PFSK-1 (cell line): ENCODE measurements at regions not wholly inside any gene's neighbourhood (a gene's known extent, or its start where the extent isn't known, plus 50 kb on each side); places are given as distances from the start of the nearest gene placed in this dataset.

Experiments used
- FOXP2 ChIP-seq: optimal IDR thresholded peaks from 2 replicates; pipeline ENCODE3; 2011; ENCODE audit warnings: borderline replicate concordance, control low read depth, inconsistent platforms; ENCODE audit not compliant: insufficient read depth; ENCODE audit errors: extremely low read length, extremely low read depth
- POLR2AphosphoS5 ChIP-seq: IDR thresholded peaks from 2 replicates; pipeline ENCODE4 v1.6.1; 2012; ENCODE audit warnings: low read depth, mild to moderate bottlenecking, control low read depth, low read length, moderate library complexity
- SIN3A ChIP-seq: IDR thresholded peaks from 2 replicates; pipeline ENCODE4 v1.6.1; 2012; ENCODE audit warnings: mild to moderate bottlenecking, low read length, moderate library complexity, borderline replicate concordance; ENCODE audit not compliant: insufficient read depth
- TAF1 ChIP-seq: IDR thresholded peaks from 2 replicates; pipeline ENCODE4 v1.6.1; 2012; ENCODE audit warnings: low read length, control low read depth, borderline replicate concordance; ENCODE audit not compliant: insufficient read depth
- TF ChIP-seq, protein P1 (sequence below), 2 experiments: IDR thresholded peaks; 2 replicates each; pipeline versions ENCODE4 v1.6.1 to v1.8.0; 2011 to 2012; ENCODE audit warnings: low read depth in 2 of 2, low read length in 2 of 2, control low read depth in 1 of 2, inconsistent platforms in 1 of 2, mild to moderate bottlenecking in 1 of 2, moderate library complexity in 1 of 2; ENCODE audit not compliant: insufficient read depth in 1 of 2

DNA sequence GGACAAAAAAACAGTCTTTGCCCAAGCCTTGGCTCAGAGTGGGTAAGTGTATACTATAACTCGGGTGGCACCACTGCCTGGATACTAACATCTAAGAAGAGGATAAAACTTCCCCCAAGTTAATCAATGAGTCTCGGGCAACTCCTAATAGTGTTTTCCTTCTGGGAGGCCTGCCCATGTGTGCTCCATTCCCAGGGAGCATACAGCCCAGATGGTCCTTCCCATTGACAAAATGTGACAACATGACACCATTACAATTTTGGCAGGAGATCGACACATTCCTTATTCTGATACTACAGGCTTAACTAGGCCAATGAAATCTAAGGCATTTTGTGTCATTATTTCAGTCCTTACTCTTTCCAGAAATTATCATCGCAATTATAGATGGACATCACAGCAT, 52.7 kb upstream of the CRIM1 start:
- TF ChIP-seq TAF1 (no peak), POLR2AphosphoS5 (no peak), FOXP2 (no peak), SIN3A (no peak)
- TF ChIP-seq, protein P1, sequence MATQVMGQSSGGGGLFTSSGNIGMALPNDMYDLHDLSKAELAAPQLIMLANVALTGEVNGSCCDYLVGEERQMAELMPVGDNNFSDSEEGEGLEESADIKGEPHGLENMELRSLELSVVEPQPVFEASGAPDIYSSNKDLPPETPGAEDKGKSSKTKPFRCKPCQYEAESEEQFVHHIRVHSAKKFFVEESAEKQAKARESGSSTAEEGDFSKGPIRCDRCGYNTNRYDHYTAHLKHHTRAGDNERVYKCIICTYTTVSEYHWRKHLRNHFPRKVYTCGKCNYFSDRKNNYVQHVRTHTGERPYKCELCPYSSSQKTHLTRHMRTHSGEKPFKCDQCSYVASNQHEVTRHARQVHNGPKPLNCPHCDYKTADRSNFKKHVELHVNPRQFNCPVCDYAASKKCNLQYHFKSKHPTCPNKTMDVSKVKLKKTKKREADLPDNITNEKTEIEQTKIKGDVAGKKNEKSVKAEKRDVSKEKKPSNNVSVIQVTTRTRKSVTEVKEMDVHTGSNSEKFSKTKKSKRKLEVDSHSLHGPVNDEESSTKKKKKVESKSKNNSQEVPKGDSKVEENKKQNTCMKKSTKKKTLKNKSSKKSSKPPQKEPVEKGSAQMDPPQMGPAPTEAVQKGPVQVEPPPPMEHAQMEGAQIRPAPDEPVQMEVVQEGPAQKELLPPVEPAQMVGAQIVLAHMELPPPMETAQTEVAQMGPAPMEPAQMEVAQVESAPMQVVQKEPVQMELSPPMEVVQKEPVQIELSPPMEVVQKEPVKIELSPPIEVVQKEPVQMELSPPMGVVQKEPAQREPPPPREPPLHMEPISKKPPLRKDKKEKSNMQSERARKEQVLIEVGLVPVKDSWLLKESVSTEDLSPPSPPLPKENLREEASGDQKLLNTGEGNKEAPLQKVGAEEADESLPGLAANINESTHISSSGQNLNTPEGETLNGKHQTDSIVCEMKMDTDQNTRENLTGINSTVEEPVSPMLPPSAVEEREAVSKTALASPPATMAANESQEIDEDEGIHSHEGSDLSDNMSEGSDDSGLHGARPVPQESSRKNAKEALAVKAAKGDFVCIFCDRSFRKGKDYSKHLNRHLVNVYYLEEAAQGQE (IDR thresholded peaks at IDR 0.05; ENCODE audit: insufficient read depth in 1 of 2, low read depth in 2 of 2, low read length in 2 of 2), result no peak

- no peak for TF ChIP-seq SIN3A
Observed at GRCh38 chr2:36301843-36302242, 53.7 kb upstream of the CRIM1 start.

- no peak for TF ChIP-seq TAF1
- TF ChIP-seq, protein P1 (IDR thresholded peaks at IDR 0.05; ENCODE audit: insufficient read depth in 1 of 2, low read depth in 2 of 2, low read length in 2 of 2), result no peak
- no peak for TF ChIP-seq POLR2AphosphoS5
- no peak for TF ChIP-seq SIN3A
- TF ChIP-seq FOXP2, result no peak
Observed at GRCh38 chr2:36300697-36301096, 54.9 kb upstream of the CRIM1 start.

- TF ChIP-seq, protein P1 (IDR thresholded peaks at IDR 0.05; ENCODE audit: insufficient read depth in 1 of 2, low read depth in 2 of 2, low read length in 2 of 2), result no peak
- TF ChIP-seq TAF1 (no peak), POLR2AphosphoS5 (no peak), FOXP2 (no peak), SIN3A (no peak)
Observed at GRCh38 chr2:36296798-36297197, 58.8 kb upstream of the CRIM1 start.

DNA sequence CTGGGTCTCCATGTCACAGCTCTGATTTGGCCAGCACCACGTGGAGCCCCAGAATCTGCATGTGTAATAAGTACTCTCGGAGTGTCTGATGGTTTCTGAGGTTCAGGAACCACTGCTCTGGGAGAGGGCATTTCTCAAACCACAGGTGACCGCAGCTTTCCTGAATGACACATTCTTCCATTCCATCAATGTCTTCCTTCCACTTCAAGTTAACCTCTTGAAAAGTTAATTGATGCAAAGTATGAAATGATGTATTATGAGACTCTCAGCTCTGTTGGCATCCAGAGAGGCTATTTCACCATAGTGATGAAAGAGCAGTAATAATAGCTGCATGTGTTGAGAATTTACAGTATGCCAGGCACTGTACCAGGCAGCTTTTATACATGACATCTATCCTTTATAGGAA, 61.3 kb upstream of the CRIM1 start:
- TF ChIP-seq SIN3A (no peak), FOXP2 (no peak), POLR2AphosphoS5 (no peak), TAF1 (no peak)
- TF ChIP-seq, protein P1 (IDR thresholded peaks at IDR 0.05; ENCODE audit: insufficient read depth in 1 of 2, low read depth in 2 of 2, low read length in 2 of 2), result no peak
